ENCODE measurements at regions not wholly inside any gene's neighbourhood (a gene's known extent, or its start where the extent isn't known, plus 50 kb on each side); places are given as distances from the start of the nearest gene placed in this dataset.

- TF ChIP-seq CTCF (IDR thresholded peaks at IDR 0.05; ENCODE audit: low read length) (no peak), EZH2 (IDR thresholded peaks at IDR 0.05; ENCODE audit: borderline replicate concordance, low read length) (no peak)
Measured at GRCh38 chr18:3333721-3334386, 71.9 kb downstream of the MYL12B start.

Data from OCI-LY1 (cell line).